HL-60 (cell line): ENCODE measurements at regions not wholly inside any gene's neighbourhood (a gene's known extent, or its start where the extent isn't known, plus 50 kb on each side); places are given as distances from the start of the nearest gene placed in this dataset.

ENCODE experiments used
- DNase-seq, 2 experiments: peaks; one replicate each; pipeline ENCODE4 v3.0.0-alpha.2; 2010 to 2020; ENCODE audit warnings: low read depth in 1 of 2, low spot score in 1 of 2
- H3K27ac ChIP-seq: fragments of 250-450 bp; sonication (Bioruptor Pico); replicated peaks from 2 replicates; pipeline ENCODE4 v1.5.1; 2020; ENCODE audit warnings: mild to moderate bottlenecking, moderate library complexity
- H3K27me3 ChIP-seq: fragments of 250-450 bp; sonication (Bioruptor Pico); 2 replicates; pipeline ENCODE4 v1.5.1; 2021; ENCODE audit warnings: mild to moderate bottlenecking, moderate library complexity; ENCODE audit not compliant: insufficient read depth, poor library complexity, severe bottlenecking
- H3K4me3 ChIP-seq: replicated peaks from 2 replicates; pipeline ENCODE4 v1.5.1; 2011; ENCODE audit warnings: mild to moderate bottlenecking, control low read depth, low read length; ENCODE audit not compliant: insufficient read depth
- CTCF ChIP-seq: IDR thresholded peaks from one replicate; pipeline ENCODE4 v1.5.1; 2011; ENCODE audit warnings: low read length, control low read depth, inconsistent platforms; ENCODE audit not compliant: insufficient read depth
- GABPA ChIP-seq: IDR thresholded peaks from 2 replicates; pipeline ENCODE4 v1.6.1; 2012; ENCODE audit warnings: low read depth
- POLR2AphosphoS5 ChIP-seq: IDR thresholded peaks from 2 replicates; pipeline ENCODE4 v1.6.1; 2012; ENCODE audit warnings: low read depth
- SPI1 ChIP-seq: IDR thresholded peaks from 2 replicates; pipeline ENCODE4 v1.6.1; 2012; ENCODE audit warnings: low read depth, mild to moderate bottlenecking, borderline replicate concordance
- TF ChIP-seq, protein P1 (sequence below): IDR thresholded peaks from 2 replicates; pipeline ENCODE4 v1.6.1; 2012; ENCODE audit warnings: low read depth; ENCODE audit not compliant: insufficient replicate concordance

- Histone ChIP-seq H3K27me3 (no peaks in the 10 kb centered on the region), H3K4me3 (no peak overlapping the region), H3K27ac (no peak overlapping the region)
- DNase-seq = no peak
- TF ChIP-seq GABPA (no peak), POLR2AphosphoS5 (no peak), CTCF (no peak), SPI1 (no peak)
- TF ChIP-seq, protein P1, sequence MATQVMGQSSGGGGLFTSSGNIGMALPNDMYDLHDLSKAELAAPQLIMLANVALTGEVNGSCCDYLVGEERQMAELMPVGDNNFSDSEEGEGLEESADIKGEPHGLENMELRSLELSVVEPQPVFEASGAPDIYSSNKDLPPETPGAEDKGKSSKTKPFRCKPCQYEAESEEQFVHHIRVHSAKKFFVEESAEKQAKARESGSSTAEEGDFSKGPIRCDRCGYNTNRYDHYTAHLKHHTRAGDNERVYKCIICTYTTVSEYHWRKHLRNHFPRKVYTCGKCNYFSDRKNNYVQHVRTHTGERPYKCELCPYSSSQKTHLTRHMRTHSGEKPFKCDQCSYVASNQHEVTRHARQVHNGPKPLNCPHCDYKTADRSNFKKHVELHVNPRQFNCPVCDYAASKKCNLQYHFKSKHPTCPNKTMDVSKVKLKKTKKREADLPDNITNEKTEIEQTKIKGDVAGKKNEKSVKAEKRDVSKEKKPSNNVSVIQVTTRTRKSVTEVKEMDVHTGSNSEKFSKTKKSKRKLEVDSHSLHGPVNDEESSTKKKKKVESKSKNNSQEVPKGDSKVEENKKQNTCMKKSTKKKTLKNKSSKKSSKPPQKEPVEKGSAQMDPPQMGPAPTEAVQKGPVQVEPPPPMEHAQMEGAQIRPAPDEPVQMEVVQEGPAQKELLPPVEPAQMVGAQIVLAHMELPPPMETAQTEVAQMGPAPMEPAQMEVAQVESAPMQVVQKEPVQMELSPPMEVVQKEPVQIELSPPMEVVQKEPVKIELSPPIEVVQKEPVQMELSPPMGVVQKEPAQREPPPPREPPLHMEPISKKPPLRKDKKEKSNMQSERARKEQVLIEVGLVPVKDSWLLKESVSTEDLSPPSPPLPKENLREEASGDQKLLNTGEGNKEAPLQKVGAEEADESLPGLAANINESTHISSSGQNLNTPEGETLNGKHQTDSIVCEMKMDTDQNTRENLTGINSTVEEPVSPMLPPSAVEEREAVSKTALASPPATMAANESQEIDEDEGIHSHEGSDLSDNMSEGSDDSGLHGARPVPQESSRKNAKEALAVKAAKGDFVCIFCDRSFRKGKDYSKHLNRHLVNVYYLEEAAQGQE = no peak
Observed at GRCh38 chr10:105596749-105597148, 955.7 kb downstream of the SORCS3 start.

DNA sequence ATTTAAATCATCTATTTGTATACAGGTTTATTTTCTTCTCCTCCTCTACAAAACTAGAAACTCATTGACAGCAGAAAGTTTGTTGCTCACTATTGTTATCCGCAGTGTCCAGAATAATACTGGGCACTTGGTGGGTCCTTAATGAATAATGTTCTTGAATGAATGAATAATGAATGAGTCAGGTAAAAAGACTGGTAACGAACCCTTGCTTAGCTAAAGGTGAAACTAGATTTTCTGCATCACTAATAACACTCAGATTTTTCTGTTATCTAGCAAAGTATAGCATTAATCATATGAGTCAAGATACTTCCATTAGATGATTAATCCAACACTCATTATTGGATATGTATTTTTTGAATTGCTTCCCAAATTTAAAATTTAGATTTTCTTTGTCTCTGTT lies 953.2 kb downstream of the SORCS3 start:
- TF ChIP-seq SPI1 = no peak
- TF ChIP-seq POLR2AphosphoS5 = no peak
- no peak for TF ChIP-seq CTCF
- TF ChIP-seq, protein P1 = no peak
- no peak for TF ChIP-seq GABPA
- H3K4me3 ChIP-seq = no peak overlapping the region
- no peak for DNase-seq
- no peaks in the 10 kb centered on the region for H3K27me3 ChIP-seq
- H3K27ac ChIP-seq = no peak overlapping the region

DNA sequence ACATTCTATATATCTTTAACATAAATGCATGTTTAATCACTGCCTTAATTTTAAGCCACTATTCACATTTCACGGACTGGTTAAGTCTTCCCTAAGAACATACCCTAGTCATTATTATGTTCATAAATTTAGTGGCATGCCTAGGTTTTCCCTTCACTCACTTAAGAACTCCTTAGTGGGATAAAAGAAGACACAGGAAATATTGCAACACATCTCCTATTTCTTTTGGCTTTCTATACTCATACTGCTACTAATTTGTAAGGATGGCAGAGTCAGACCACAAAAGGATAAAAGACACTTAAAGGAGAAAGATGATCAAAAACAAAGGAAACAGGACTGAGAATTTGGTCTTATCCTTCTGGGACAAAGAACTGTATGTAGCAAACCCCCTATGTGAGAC lies 951.4 kb downstream of the SORCS3 start:
- no peak for TF ChIP-seq POLR2AphosphoS5
- no peak for TF ChIP-seq SPI1
- no peak for TF ChIP-seq CTCF
- TF ChIP-seq, protein P1 = no peak
- TF ChIP-seq GABPA = no peak
- no peaks in the 10 kb centered on the region for H3K27me3 ChIP-seq
- no peak overlapping the region for H3K4me3 ChIP-seq
- DNase-seq = no peak
- no peak overlapping the region for H3K27ac ChIP-seq
